HK-2 (cell line): ENCODE measurements at regions not wholly inside any gene's neighbourhood (a gene's known extent, or its start where the extent isn't known, plus 50 kb on each side); places are given as distances from the start of the nearest gene placed in this dataset.

Experiments
- DNase-seq: peaks from one replicate; pipeline ENCODE4 v3.0.0-alpha.2; 2018; ENCODE audit not compliant: unreplicated experiment

DNA sequence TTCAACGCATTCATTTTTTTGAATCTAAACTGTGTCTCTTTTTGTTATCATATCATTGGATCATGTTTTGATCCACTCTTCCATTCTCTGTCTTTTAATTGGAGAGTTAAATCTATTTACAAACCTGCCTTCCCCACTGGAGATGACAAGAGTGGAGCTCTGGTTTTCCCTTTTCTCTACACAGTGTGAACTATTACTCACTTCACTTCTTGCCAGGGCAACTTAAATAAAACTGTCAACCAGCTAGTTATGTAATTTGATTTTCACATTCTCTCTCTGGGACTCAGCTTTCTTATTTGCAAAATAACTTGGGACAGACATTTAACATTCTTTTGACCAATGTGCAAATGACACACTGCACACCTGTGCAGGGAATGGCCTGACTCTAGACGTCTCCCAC lies 230.8 kb upstream of the CST7 start:
- DNase-seq: no peak

DNA sequence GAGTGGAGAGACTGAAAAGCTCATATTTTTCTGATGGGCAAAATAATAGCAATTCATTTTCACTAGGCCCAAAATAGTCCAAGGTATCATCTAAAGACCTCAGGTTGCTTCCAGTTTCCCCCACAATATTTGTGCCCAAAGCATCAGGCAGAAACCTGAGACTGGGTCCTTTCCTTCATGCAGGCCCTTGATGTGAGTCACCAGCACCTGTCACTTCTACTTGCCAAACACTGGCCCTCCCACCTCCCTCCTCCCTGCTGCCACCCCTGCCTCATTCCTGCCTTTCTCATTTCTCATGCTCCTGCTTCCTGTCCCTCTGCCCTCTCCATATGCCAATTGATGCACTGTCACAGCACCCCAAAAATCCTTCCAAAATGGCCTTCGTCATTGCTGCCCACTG lies 230.4 kb upstream of the CST7 start:
- no peak for DNase-seq

DNA sequence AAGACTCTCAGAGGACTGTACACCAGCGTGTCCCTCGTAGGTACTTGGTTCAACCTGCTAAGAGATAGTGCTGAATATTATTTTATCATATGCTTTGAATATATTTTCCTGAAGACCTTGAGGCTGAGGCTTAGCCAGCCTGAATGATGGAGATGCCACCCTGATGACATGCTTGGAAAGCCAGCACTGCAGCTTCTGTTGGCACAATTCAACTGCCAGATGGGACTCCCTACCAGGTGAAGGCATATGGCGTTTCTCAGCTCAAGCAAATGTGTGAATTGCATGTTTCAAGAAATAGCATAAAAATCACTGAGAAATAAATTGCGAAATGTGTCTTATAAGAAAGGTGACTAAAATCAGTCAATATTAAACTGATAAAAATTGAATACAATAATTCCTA lies 228.1 kb upstream of the CST7 start:
- DNase-seq: no peak

DNA sequence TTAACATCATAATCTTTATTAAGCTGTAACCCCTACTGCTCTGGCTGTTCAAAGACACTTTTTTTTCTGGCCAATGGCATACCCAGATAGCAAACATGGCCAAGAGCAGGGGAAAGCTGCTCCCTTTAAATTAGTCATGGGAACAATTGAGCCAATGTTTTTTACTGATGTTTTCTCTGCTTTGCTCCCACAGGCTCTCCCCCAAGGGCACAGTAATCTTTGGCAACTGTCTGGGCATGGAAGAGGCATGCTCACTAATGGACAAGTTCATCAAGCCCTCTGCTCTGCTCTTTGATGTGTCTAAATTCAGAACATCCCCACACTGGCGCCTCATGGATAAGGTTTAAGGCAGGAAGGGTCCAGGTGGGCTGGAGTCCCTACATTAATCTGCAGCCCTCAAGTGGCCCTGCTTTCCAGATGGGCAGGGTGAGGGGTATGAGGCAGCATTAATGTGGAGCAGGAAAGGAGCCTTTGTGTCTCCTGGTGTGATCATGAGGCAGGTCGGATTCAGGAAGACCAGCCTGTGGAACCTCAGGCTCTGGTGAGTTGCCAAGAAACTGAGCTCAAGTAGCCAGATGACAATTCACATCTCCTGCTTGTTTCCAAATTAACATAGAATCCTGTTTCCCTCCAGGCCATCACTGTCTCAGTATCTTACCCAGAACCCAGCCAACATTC lies 227.0 kb upstream of the CST7 start:
- DNase-seq: no peak

DNA sequence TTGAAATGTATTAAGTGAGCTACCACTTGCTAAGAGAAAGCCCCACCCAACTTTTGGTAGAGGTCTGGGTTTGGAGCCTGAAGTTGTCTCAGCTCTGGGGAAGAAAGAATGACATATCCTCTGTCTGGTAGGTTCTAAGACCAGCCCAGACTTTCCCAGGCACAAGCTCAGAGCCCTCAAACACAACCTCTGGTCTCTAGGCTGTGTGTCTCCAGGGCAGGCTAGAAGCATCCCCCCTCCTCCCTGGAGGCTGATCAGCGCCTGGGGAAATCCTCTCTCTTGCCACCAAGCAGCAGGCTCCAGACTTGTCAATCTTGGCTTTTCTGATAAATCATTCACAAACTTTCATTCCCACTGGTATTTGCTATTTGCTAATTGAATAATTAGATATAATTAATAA lies 226.5 kb upstream of the CST7 start:
- no peak for DNase-seq

DNA sequence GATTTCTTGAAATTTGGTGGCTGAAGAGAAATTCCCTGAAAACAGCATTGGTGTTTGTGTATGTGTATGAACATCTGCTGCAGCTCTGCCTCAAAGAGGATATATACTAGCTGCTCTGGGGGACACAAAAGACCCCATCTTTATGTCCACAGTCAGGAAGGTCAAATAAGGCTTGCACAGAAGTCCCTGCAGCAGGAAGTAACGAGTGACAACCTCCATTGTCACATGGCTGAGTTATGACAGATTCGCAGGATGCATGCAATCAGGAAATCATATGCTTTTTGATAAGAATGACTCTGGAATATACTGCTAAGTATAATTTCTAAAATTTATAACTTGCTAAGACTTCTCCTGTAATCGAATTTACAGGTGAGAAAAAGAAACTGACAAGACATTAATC lies 225.9 kb upstream of the CST7 start:
- DNase-seq: no peak

DNA sequence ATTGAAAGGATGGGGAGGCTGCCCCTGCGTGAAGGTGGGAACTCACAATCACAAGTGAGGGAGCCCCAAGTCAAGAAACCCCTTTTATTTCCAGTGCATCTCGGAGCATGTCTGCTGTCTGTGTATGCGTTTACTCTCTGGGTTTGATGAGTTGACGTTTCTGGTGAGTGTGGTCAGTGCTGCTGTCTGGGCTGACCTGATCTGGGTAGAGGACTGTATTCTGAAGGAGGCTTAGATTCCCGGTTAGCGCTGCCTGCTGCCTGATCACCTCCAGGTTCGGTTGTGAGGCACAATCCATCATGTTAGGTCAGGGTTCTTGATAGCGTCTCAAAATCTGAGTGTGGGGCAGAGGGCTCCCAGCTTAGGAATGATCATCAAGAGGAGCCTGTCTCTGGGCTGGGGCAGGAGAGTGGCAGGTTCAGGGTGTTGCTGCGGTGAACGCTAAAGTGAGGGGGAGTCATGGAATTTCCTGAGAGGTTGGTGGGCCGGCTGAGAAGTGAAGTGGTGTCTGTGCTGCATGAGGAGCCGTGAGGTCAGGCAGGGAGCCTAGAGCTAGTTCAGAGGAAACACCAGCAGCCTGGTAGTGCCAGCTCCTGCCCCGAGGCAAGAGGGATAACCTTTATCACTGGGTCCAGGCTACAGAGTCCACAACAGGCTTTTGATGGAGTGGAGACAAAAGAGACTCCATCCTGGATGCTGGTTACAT lies 225.3 kb upstream of the CST7 start:
- no peak for DNase-seq

DNA sequence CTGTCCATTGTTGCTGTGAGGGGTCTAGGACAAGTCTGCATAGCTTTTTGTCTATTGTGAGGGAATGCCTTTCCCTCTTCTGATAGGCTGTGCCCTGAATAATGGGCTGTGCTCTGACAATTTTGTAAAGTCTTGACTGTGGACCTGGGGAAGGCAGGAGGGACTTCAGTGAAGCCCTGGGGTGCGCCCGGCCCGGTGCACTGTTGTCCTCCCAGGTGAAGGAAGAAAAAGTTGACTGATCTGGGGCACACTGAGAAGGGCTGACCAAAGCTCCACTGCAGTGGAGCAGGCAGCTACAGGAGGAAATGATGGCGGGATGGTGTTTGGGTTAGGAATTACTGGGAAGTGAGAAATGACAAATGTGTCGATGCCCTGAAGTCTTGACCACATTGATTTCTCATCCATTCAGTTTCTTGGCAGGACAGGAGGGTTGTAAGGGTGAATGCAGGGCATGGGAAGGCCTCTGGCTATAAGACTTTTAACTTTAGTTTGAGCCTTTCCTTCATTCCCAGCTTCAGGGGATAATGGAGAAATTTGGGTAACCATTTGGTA lies 224.0 kb upstream of the CST7 start:
- no peak for DNase-seq

DNA sequence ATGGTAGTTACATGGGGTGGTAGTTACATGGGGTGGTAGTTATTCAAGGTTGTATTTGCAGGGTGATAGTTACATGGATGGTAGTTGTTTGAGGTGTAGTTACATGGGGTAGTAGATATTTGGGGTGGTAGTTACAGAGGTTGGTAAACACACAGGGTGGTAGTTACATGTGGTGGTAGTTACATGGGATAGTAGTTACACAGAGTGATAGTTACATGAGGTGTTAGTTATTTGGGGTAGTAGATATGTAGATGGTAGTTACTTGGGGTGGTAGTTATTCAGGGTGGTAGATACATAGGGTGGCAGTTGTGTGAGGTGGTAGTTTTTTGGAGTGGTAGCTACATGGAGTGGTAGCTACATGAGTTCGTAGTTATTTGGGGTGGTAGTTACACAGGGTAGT lies 221.3 kb upstream of the CST7 start:
- no peak for DNase-seq

DNA sequence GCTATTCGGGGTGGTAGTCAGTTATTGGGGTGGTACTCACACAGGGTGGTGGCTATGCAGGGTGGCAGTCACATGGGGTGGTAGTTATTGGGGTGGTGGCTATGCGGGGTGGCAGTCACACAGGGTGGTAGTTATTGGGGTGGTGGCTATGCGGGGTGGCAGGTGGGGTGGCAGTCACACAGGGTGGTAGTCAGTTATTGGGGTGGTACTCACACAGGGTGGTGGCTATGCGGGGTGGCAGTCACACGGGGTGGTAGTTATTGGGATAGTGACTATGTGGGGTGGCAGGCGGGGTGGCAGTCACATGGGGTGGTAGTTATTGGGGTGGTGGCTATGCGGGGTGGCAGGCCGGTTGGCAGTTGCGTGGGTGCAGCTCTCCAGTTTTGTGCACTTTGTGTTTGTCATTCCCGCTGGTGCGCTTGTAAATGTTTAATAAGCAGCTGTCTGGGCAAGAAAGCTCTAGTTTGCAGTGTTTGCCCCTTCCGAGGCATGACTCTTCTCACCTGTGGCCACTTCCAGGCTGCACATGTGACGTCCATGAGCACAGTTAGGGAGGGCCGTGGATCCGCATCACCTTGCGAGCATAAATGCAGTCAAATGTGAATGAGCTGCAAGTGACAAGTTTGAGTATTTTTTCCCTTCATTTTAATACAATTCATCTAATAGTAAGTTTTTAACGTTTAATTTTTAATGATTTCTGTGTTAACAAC lies 219.0 kb upstream of the CST7 start:
- no peak for DNase-seq

DNA sequence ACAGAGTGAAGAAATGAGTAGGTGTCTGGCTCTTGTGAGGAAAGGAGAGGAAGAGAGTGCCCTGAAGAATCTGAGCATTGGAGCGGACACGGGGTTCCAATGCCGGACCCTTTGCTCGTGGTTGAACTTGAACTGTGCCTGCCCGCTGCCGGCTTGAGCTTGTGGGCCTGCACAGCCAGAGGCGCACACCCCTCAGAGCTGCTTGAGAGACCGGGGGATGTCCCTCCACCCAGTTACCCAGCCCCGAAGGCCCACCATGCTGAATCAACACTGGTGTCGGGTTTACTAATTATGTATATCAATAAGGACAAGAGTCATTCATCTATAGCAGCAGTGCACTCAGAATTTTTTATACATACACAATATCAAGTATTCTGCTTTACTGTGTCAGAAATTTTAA lies 218.3 kb upstream of the CST7 start:
- DNase-seq: no peak

DNA sequence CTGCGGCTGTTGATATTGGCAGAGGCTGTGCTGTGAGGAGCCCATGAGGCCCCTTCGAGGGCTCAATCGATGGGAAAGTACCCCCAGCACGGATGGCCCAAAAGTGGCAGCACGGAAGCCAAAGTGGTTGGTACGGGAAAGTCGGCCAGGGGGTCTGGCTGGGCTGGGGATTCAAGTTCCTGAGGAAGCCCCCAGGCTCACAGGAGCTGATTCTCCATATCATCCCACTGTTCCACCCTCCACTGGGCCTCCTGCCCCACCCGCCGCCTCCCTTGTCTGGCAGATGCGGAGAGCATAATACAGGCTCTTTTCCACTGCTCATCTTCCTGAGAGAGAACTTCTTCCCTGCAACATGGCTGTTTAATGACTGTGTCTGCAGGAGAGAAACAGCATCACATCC lies 217.8 kb upstream of the CST7 start:
- no peak for DNase-seq

DNA sequence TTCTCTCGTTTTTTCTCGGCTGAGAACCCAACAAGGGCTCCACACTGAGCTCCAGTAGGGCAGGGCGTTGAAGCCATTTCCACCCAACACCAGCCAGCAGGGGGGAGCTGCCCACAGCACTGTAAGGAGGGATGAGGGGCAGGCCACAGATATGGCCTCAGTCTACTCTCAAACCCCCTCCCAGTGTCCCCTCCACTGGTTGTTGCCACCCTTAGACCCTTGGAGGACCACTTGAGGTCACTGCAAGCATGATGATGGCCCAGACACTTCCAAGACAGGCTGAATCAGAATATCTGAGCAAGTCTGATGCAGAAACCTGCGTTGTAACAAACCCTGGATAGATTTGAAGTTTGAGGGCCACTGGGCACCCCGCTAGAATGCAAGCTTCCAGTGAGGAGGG lies 217.0 kb upstream of the CST7 start:
- DNase-seq: no peak

DNA sequence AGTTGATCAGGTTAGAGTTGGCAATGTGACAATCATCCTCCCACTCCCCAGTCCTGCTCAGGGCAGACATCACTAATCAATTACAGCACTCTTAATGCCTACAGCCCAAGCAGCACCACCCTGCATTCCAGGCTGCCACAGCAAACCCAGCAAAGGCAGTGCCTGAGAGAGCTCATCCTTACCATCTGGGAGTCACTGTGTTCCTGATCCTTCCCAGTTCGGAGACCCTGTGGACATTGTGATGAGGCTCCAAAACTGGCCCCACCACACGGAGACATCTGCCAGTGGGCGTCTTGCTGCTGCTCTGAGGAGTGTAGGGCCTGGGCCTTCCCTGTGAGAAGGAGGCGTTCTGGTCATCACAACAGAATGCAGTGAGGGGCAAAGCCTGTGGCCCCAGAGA lies 216.5 kb upstream of the CST7 start:
- no peak for DNase-seq

DNA sequence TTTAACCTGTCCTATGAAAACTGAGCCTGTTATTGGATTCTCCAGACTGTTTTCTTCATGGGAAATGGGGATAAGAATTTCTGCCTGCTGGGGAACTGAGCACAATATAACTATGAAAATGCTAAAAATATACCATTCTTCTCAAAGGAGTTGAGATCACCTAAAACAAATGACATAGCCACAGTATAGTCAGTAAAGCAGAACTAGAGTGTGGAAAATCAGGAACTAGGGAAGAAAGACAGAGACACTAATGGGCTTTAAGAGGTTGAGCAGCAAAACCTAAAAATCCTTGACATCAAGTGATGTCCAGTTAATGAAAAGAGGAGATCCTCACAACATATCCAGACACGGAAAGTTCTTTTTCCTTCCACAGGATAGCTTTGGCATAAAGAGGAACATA lies 215.7 kb upstream of the CST7 start:
- no peak for DNase-seq

DNA sequence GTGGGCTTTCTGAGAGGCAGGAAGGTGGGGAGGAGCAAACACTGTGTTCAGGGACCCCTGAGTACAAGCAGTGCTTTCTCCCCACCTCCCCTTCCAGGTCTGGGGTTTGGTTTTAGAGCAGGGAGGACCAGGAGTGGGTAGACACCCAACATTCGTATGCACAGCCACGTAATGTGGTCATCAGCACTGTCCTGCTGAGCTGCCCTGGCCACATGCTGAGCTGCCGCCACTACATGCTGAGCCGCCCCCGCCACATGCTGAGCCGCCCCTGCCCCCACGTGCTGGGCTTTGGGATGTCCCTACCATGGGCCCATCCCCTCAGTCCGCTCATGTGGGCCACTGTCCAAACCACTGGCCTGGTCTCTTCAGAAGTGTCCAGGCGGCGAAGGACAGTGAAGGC lies 214.9 kb upstream of the CST7 start:
- no peak for DNase-seq

DNA sequence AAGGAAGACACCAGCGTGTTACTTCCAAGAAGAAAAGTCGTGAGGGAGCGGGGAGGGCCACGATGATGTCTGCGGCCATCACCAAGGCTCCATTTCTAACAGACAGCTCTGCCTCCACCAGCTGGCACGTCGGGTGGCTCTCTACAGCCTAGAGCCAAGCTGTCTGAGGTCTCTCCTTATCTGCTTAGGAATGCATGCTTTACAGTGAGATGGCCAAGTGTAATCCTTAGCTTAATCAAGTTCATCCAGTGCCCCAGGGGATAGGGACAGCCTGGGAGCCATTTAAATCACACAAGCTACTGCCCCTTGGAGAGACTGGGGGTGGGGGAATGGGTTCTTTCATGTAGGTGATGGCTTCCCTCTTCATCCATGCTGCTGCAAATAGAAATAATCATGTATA lies 213.8 kb upstream of the CST7 start:
- no peak for DNase-seq

DNA sequence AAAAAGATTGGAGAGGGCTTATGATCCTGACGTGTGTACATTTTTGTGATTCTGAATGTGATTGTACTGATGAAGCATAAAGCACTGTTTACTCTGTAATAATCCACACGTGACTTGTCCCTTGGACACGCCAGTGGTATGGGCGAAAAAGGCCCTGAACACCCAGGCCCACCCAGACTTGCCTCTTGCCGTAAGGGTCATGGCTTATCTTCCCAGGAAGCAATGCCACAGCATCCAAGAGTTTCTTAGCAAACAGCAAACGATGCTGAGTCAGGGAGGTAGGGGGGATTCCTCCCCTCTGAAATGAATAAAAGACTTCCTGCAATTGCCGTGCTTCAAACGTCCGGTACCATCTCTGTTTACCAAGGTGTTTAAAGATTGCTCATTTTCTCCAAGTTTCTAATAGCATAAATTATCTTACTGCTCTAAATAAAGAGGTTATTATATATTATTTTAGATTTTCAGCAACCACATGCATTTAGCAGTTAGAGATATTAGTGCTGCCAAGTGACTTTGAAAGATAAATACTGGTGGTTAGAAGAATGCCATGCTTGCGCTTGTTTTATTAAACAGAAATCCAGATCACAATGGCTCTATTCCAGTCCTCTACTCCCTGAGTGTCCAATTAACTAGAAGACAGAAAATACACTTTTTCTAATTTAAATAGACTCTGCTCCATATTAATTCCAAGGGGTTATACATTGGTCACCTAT lies 212.8 kb upstream of the CST7 start:
- DNase-seq: no peak

DNA sequence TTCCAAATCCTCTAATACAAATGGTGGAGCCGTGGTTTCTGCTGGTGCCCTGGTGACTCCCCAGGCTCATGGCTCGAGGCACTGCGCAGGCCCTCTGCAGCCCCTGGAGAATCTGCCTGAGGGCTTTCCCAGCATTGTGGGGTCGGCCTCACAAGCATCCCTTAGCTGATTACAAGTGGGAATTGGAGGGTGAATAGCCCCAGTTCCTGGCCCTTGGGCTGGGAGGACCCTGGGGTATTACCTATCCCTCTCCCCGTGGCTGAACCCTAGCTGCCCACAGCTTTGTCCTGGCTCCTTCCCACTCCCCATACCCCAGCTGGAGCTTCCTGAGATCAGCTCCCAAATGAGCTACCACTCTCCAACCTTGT lies 212.2 kb upstream of the CST7 start:
- DNase-seq: no peak

DNA sequence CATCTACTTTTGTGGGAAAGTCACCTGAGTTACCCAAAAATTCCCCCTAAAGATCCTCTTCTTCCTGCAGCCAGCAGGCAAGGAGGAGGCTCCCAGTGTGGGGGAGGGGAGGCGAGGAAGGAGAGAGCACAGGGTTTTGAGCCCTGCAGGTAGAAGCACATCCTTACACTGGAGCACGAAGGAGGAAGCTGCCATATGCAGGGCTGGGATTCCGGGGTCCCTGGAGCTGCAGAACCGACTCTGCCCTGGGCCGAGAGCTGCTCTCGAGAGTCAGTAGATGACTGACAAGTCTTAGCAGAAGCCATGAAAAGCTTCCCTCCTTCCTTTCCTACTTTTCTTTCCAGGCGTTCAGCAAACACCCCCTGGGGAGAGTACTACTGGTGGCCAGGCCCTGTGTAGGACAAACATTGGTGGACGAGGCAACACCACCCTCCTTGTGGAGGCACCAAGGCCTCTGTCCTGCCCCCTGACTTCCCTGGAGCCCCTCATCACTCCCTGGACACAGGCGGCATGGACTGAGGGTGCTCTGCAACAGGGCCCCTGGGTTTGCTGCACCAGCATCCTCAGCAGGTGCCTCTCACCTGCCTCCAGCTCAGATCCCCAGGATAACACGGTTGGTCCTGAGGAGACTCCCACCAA lies 211.7 kb upstream of the CST7 start:
- DNase-seq: no peak

DNA sequence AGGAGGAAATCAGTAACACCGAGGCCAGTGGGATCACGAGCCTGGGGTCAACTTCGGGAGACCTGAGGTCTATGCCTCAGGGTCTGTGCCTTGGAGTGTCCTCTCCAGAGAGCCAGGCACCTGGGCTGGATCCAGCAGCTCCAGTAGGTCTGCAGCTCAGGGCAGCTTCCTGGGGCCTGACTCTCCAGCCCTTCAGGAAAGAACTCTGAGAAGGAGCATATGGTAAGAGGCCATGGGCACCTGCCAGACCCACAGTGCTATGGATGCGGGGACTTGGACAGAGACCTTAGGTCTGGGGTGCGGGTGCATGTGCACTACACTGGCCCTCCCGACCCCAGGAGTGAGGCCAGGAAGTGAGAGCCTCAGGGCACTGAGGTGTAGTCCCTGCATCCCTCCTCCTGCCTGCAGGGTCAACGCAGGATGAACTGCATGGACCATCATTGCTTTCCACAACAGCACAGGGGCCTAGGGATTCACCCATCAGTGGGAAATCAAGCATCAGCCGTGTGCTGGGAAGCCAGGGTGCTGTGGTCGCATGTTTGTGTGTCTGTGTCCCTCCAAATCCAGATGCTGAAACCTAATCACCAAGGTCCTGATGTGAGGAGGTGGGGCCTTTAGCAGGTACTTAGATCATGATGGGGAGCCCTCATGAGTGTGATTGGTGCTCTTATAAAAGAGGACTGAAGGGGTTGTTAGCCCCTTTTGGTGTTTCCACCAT lies 210.9 kb upstream of the CST7 start:
- no peak for DNase-seq
